ENCODE measurements at regions not wholly inside any gene's neighbourhood (a gene's known extent, or its start where the extent isn't known, plus 50 kb on each side); places are given as distances from the start of the nearest gene placed in this dataset.

DNA sequence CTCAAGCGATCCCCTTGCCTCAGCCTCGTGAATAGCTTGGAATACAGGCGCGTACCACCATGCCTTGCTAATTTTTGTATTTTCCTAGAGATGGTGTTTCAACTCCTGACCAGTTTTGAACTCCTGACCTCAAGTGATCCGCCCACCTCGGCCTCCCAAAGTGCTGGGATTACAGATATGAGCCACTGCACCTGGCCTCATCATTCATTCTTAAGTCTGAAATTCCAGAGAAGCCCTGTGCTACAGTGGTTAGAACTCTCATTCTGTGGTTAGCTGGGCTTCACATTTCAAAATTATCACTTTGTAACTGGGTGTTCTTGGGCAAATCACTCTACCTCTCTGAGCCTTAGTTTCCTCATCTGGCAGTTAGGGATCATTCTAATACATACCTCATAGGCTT is 86.1 kb upstream of the POU3F1 start:
- DNase-seq (ENCODE audit: low read depth), result no peak
- H3K4me3 ChIP-seq (ENCODE audit: low read depth, low read length), result no peak overlapping the region
- TF ChIP-seq, protein P1, sequence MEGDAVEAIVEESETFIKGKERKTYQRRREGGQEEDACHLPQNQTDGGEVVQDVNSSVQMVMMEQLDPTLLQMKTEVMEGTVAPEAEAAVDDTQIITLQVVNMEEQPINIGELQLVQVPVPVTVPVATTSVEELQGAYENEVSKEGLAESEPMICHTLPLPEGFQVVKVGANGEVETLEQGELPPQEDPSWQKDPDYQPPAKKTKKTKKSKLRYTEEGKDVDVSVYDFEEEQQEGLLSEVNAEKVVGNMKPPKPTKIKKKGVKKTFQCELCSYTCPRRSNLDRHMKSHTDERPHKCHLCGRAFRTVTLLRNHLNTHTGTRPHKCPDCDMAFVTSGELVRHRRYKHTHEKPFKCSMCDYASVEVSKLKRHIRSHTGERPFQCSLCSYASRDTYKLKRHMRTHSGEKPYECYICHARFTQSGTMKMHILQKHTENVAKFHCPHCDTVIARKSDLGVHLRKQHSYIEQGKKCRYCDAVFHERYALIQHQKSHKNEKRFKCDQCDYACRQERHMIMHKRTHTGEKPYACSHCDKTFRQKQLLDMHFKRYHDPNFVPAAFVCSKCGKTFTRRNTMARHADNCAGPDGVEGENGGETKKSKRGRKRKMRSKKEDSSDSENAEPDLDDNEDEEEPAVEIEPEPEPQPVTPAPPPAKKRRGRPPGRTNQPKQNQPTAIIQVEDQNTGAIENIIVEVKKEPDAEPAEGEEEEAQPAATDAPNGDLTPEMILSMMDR (IDR thresholded peaks at IDR 0.05; ENCODE audit: insufficient read depth, low read depth, low read length, missing control alignments), result no peak

GRCh38 chr1:38131024-38131585 is 84.5 kb upstream of the POU3F1 start:
- TF ChIP-seq, protein P1 (IDR thresholded peaks at IDR 0.05; ENCODE audit: insufficient read depth, low read depth, low read length, missing control alignments), result no peak
- H3K4me3 ChIP-seq (ENCODE audit: low read depth, low read length), result no peak overlapping the region
- no peak for DNase-seq (ENCODE audit: low read depth)

DNA sequence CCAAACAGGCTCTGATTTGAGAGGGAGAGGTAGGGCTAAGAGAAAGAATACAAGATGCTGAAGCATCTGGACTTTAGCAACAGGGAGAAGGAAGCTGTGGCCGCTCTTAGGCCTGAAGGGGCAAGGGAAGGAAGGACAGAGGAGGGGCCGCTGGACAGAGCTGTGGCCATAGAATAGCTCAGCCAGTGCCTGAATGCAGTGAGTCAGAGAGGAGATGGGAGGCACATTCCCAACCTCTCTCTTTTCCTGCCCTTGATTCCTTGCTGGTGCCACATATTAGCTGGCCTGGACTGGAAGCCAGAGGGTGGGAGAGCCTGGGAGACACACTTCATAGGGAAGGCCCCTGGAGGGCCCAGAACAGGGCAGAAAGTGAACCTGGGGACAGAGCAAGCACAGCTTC is 83.4 kb upstream of the POU3F1 start:
- TF ChIP-seq, protein P1 (IDR thresholded peaks at IDR 0.05; ENCODE audit: insufficient read depth, low read depth, low read length, missing control alignments), result no peak
- no peak for DNase-seq (ENCODE audit: low read depth)

GRCh38 chr1:38129473-38129872 is 82.9 kb upstream of the POU3F1 start:
- TF ChIP-seq, protein P1 (IDR thresholded peaks at IDR 0.05; ENCODE audit: insufficient read depth, low read depth, low read length, missing control alignments), result peak; percentile 21
- DNase-seq (ENCODE audit: low read depth), result no peak

More for the DNA sequence above, 83.4 kb upstream of the POU3F1 start:
- H3K4me3 ChIP-seq (ENCODE audit: low read depth, low read length), result no peak overlapping the region

DNA sequence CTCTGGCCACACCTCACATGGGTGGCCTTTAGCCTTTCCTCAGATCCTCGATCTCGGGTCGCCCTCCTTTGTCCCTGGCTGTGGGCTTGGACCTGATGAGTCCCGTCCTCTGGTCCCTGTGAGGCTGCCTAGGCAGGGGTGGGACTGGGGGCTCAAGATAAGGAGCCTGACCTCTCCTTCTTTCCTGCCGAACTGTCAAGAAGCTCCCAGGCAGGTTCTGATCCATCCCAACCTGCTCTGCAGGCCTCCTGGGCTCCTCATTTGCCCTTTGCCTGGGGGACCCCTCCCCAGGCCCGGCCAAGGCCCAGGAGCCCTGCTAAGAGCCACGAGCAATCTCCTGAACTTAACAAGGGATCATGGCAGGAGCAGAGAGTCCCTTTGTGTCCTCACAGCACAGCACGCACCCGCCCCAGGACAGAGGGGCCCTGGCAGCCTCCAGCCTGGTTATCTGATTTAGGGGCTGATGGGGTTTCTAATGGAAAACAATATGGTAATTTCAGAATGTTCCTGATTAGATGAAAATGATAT is 82.4 kb upstream of the POU3F1 start:
- no peak overlapping the region for H3K4me3 ChIP-seq (ENCODE audit: low read depth, low read length)
- TF ChIP-seq, protein P1 (IDR thresholded peaks at IDR 0.05; ENCODE audit: insufficient read depth, low read depth, low read length, missing control alignments), result no peak
- DNase-seq (ENCODE audit: low read depth), result no peak

More at GRCh38 chr1:38129473-38129872, 82.9 kb upstream of the POU3F1 start:
- H3K4me3 ChIP-seq (ENCODE audit: low read depth, low read length), result no peak overlapping the region

GRCh38 chr1:38128511-38128910 is 81.9 kb upstream of the POU3F1 start:
- no peak overlapping the region for H3K4me3 ChIP-seq (ENCODE audit: low read depth, low read length)
- TF ChIP-seq, protein P1 (IDR thresholded peaks at IDR 0.05; ENCODE audit: insufficient read depth, low read depth, low read length, missing control alignments), result no peak
- no peak for DNase-seq (ENCODE audit: low read depth)

GRCh38 chr1:38127428-38127827 is 80.8 kb upstream of the POU3F1 start:
- no peak overlapping the region for H3K4me3 ChIP-seq (ENCODE audit: low read depth, low read length)
- DNase-seq (ENCODE audit: low read depth), result no peak
- TF ChIP-seq, protein P1 (IDR thresholded peaks at IDR 0.05; ENCODE audit: insufficient read depth, low read depth, low read length, missing control alignments), result no peak

Data from GM12865 (cell line).